ENCODE measurements at regions not wholly inside any gene's neighbourhood (a gene's known extent, or its start where the extent isn't known, plus 50 kb on each side); places are given as distances from the start of the nearest gene placed in this dataset.
"Not testable (repeated sequence)": the region's sequence is repeated elsewhere in the genome, so short reads cannot be mapped to it uniquely, and the experiment has no call there.

- peaks cover 16% of the 10 kb centered on the region for H3K27me3 Mint-ChIP-seq (ENCODE audit: low read depth)
- no peaks in the 10 kb centered on the region for H3K4me1 Mint-ChIP-seq
- H3K9me3 Mint-ChIP-seq, result peaks cover 5% of the 10 kb centered on the region
- H3K27ac Mint-ChIP-seq, result no peak overlapping the region
- TF ChIP-seq CTCF (IDR thresholded peaks at IDR 0.05; ENCODE audit: unreplicated experiment in 3 of 3), result no peak
- no peaks in the 10 kb centered on the region for H3K36me3 Mint-ChIP-seq (ENCODE audit: low read depth)
- no peak overlapping the region for H3K4me3 Mint-ChIP-seq
These were observed 217.4 kb downstream of the CENPC start for GRCh38 chr4:67328018-67328278.

GRCh38 chr4:67327245-67328017, 217.9 kb downstream of the CENPC start:
- no peak overlapping the region for H3K27ac Mint-ChIP-seq
- H3K27me3 Mint-ChIP-seq (ENCODE audit: low read depth), result peaks cover 16% of the 10 kb centered on the region
- H3K4me3 Mint-ChIP-seq, result no peak overlapping the region
- TF ChIP-seq CTCF (IDR thresholded peaks at IDR 0.05; ENCODE audit: unreplicated experiment in 3 of 3), result peak; percentile 85 to 94 (median 93)
- H3K36me3 Mint-ChIP-seq (ENCODE audit: low read depth), result peaks cover 4% of the 10 kb centered on the region
- peaks cover 9% of the 10 kb centered on the region for H3K9me3 Mint-ChIP-seq
- H3K4me1 Mint-ChIP-seq, result no peaks in the 10 kb centered on the region

GRCh38 chr4:67325791-67326190, 219.5 kb downstream of the CENPC start:
- TF ChIP-seq CTCF (IDR thresholded peaks at IDR 0.05; ENCODE audit: unreplicated experiment in 3 of 3), result no peak
- Mint-ChIP-seq H3K27ac (no peak overlapping the region), H3K27me3 (ENCODE audit: low read depth) (peaks cover 16% of the 10 kb centered on the region), H3K36me3 (ENCODE audit: low read depth) (peaks cover 4% of the 10 kb centered on the region), H3K4me1 (no peaks in the 10 kb centered on the region), H3K4me3 (no peak overlapping the region), H3K9me3 (peaks cover 11% of the 10 kb centered on the region)

- peaks cover 4% of the 10 kb centered on the region for H3K36me3 Mint-ChIP-seq (ENCODE audit: low read depth)
- no peak overlapping the region for H3K27ac Mint-ChIP-seq
- no peak for TF ChIP-seq CTCF (IDR thresholded peaks at IDR 0.05; ENCODE audit: unreplicated experiment in 3 of 3)
- no peak overlapping the region for H3K4me3 Mint-ChIP-seq
- H3K27me3 Mint-ChIP-seq (ENCODE audit: low read depth), result no peaks in the 10 kb centered on the region
- H3K4me1 Mint-ChIP-seq, result no peaks in the 10 kb centered on the region
- peaks cover 11% of the 10 kb centered on the region for H3K9me3 Mint-ChIP-seq
These were observed 224.7 kb downstream of the CENPC start for GRCh38 chr4:67320645-67321044.

- not testable (repeated sequence) for H3K27ac Mint-ChIP-seq; H3K36me3 Mint-ChIP-seq (ENCODE audit: low read depth); H3K4me1 Mint-ChIP-seq; H3K27me3 Mint-ChIP-seq (ENCODE audit: low read depth); H3K4me3 Mint-ChIP-seq
- H3K9me3 Mint-ChIP-seq, result peaks cover 11% of the 10 kb centered on the region
These were observed 225.7 kb downstream of the CENPC start for GRCh38 chr4:67319607-67320006.

GRCh38 chr4:67300497-67301185, 244.7 kb downstream of the CENPC start:
- not testable (repeated sequence) for H3K36me3 Mint-ChIP-seq (ENCODE audit: low read depth); H3K4me3 Mint-ChIP-seq; H3K27me3 Mint-ChIP-seq (ENCODE audit: low read depth); H3K27ac Mint-ChIP-seq; H3K4me1 Mint-ChIP-seq
- peaks cover 14% of the 10 kb centered on the region for H3K9me3 Mint-ChIP-seq

GRCh38 chr4:67292636-67293035, 252.7 kb downstream of the CENPC start:
- Mint-ChIP-seq H3K4me3 (no peak overlapping the region), H3K4me1 (no peaks in the 10 kb centered on the region), H3K27me3 (ENCODE audit: low read depth) (no peaks in the 10 kb centered on the region), H3K9me3 (peaks cover 7% of the 10 kb centered on the region), H3K27ac (no peak overlapping the region), H3K36me3 (ENCODE audit: low read depth) (no peaks in the 10 kb centered on the region)
- TF ChIP-seq CTCF (IDR thresholded peaks at IDR 0.05; ENCODE audit: unreplicated experiment in 3 of 3), result no peak
